Breast epithelium (tissue), 3 donors: ENCODE measurements at regions not wholly inside any gene's neighbourhood (a gene's known extent, or its start where the extent isn't known, plus 50 kb on each side); places are given as distances from the start of the nearest gene placed in this dataset.

Experiments used
- POLR2A ChIP-seq: fragments of 450-650 bp; IDR thresholded peaks from one replicate; pipeline ENCODE4 v1.6.1; 2016; ENCODE audit warnings: antibody characterized with exemption, mild to moderate bottlenecking, moderate library complexity
- POLR2AphosphoS5 ChIP-seq, 3 donors: sonication (generic); formaldehyde crosslinking; IDR thresholded peaks; one replicate each; pipeline ENCODE4 v1.6.1; 2017; ENCODE audit warnings: antibody characterized with exemption in 3 of 3
- TF ChIP-seq, protein P1 (sequence below), 3 donors: fragments of 450-650 bp; IDR thresholded peaks; one replicate each; pipeline ENCODE4 v1.5.1; 2016 to 2017; ENCODE audit warnings: antibody characterized with exemption in 3 of 3, mild to moderate bottlenecking in 3 of 3, moderate library complexity in 3 of 3

- TF ChIP-seq, protein P1, sequence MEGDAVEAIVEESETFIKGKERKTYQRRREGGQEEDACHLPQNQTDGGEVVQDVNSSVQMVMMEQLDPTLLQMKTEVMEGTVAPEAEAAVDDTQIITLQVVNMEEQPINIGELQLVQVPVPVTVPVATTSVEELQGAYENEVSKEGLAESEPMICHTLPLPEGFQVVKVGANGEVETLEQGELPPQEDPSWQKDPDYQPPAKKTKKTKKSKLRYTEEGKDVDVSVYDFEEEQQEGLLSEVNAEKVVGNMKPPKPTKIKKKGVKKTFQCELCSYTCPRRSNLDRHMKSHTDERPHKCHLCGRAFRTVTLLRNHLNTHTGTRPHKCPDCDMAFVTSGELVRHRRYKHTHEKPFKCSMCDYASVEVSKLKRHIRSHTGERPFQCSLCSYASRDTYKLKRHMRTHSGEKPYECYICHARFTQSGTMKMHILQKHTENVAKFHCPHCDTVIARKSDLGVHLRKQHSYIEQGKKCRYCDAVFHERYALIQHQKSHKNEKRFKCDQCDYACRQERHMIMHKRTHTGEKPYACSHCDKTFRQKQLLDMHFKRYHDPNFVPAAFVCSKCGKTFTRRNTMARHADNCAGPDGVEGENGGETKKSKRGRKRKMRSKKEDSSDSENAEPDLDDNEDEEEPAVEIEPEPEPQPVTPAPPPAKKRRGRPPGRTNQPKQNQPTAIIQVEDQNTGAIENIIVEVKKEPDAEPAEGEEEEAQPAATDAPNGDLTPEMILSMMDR (IDR thresholded peaks at IDR 0.05): no peak
- no peak for TF ChIP-seq POLR2AphosphoS5 (IDR thresholded peaks at IDR 0.05)
- TF ChIP-seq POLR2A: no peak
These were observed 932.9 kb downstream of the QKI start for GRCh38 chr6:164347455-164347854.
